ENCODE measurements at regions not wholly inside any gene's neighbourhood (a gene's known extent, or its start where the extent isn't known, plus 50 kb on each side); places are given as distances from the start of the nearest gene placed in this dataset.

- Histone ChIP-seq H3K27me3 (replicated peaks in 1 of 4; ENCODE audit: control insufficient read depth in 3 of 4, extremely low read depth in 1 of 4, insufficient read depth in 3 of 4, low read length in 3 of 4) (no peaks in the 10 kb centered on the region), H2AFZ (ENCODE audit: low read length) (no peak overlapping the region), H3K23me2 (ENCODE audit: low read depth, low read length) (no peaks in the 10 kb centered on the region; the same call in 1 of the 2 replicates), H4K5ac (ENCODE audit: insufficient read length, low read depth, low read length) (no peak overlapping the region), H3K18ac (ENCODE audit: extremely low read depth, low read length) (no peak overlapping the region), H3K9ac (replicated peaks in 1 of 4; ENCODE audit: extremely low read depth in 1 of 4, low read depth in 3 of 4, low read length in 3 of 4) (no peak overlapping the region), H3K4me2 (ENCODE audit: insufficient read depth in 1 of 2, low read depth in 2 of 2, low read length in 2 of 2) (no peak overlapping the region), H3K36me3 (ENCODE audit: control insufficient read depth in 2 of 4, insufficient read depth in 4 of 4, low read length in 3 of 4) (peaks cover 0 to 3% (median 0%) of the 10 kb centered on the region in 4 experiments; a peak in 2 of 8 replicates), H4K20me1 (replicated peaks in 1 of 2; ENCODE audit: control insufficient read depth in 1 of 2, insufficient read depth in 2 of 2, low read length in 2 of 2) (no peaks in the 10 kb centered on the region), H4K91ac (replicated peaks; ENCODE audit: insufficient read length, low read length) (no peak overlapping the region), H4K8ac (ENCODE audit: extremely low read depth, insufficient read depth, low read length) (no peak overlapping the region), H3K4me1 (replicated peaks in 1 of 4; ENCODE audit: control insufficient read depth in 3 of 4, insufficient read depth in 4 of 4, low read length in 3 of 4) (no peaks in the 10 kb centered on the region), H3K27ac (ENCODE audit: low read depth, low read length) (no peak overlapping the region), H3K56ac (replicated peaks; ENCODE audit: insufficient read length, low read depth, low read length) (no peak overlapping the region), H2BK5ac (ENCODE audit: low read depth, low read length) (no peak overlapping the region), H2BK20ac (ENCODE audit: low read length) (no peak overlapping the region), H2AK5ac (ENCODE audit: low read depth, low read length) (no peak overlapping the region), H3K79me2 (ENCODE audit: control insufficient read depth in 1 of 2, insufficient read depth in 2 of 2, low read length in 2 of 2) (no peaks in the 10 kb centered on the region), H2BK12ac (ENCODE audit: low read depth, low read length) (no peak overlapping the region), H3K9me3 (ENCODE audit: insufficient read depth in 2 of 2, low read depth in 1 of 2, low read length in 1 of 2) (peaks cover 11 to 16% of the 10 kb centered on the region in 2 experiments), H3K23ac (ENCODE audit: insufficient read length) (no peak overlapping the region), H2BK120ac (replicated peaks; ENCODE audit: low read depth, low read length) (no peak overlapping the region), H3K79me1 (ENCODE audit: low read depth, low read length) (no peaks in the 10 kb centered on the region), H2BK15ac (ENCODE audit: low read length) (no peak overlapping the region), H3K14ac (ENCODE audit: insufficient read length) (no peak overlapping the region), H3K4ac (replicated peaks; ENCODE audit: insufficient read length, low read depth, low read length) (no peak overlapping the region), H3K4me3 (ENCODE audit: extremely low read depth in 1 of 4, insufficient read depth in 2 of 4, low read depth in 3 of 4, low read length in 4 of 4) (no peak overlapping the region)
- 100% methylated on average over 1 of the region's 1 CpG; no CpG with 5 or more reads in 1 of the 2 experiments for WGBS, 2 experiments (ENCODE audit: extremely low coverage in 1 of 2, insufficient coverage in 1 of 2, insufficient read length in 1 of 2, insufficient replicate concordance in 2 of 2, low coverage in 1 of 2, low lambda C conversion rate in 2 of 2, missing lambda C conversion rate in 1 of 2)
- DNase-seq (ENCODE audit: low read depth in 1 of 2, low spot score in 2 of 2) (no peak), FAIRE-seq (no peak)
- POLR2A ChIA-PET (ENCODE audit: partially characterized antibody), result no interaction called here
- CTCF ChIA-PET (ENCODE audit: partially characterized antibody), result interaction anchor here (1.0 kb wide), 1 partner anchor 54 kb away, joined by 3 read pairs; no protein-coding TSS in a partner anchor
- TF ChIP-seq CHD1 (IDR thresholded peaks at IDR 0.05; ENCODE audit: low read depth, low read length) (no peak), SIRT6 (IDR thresholded peaks at IDR 0.05; ENCODE audit: low read length) (no peak), SAP30 (IDR thresholded peaks at IDR 0.05; ENCODE audit: insufficient read depth, insufficient replicate concordance, low read length) (no peak), MAX (IDR thresholded peaks at IDR 0.05) (no peak), SIN3A (conservative IDR thresholded peaks at IDR 0.05 in 1 of 2, IDR thresholded peaks at IDR 0.05 in 1 of 2; ENCODE audit: low read depth in 1 of 2, low read length in 2 of 2) (no peak), SUZ12 (IDR thresholded peaks at IDR 0.05; ENCODE audit: low read length) (no peak), ATF3 (IDR thresholded peaks at IDR 0.05; ENCODE audit: insufficient read depth, low read depth, low read length) (no peak)
These were observed 136.6 kb upstream of the SLC38A2 start for GRCh38 chr12:46509135-46509534.
